ENCODE measurements at regions not wholly inside any gene's neighbourhood (a gene's known extent, or its start where the extent isn't known, plus 50 kb on each side); places are given as distances from the start of the nearest gene placed in this dataset.

GRCh38 chr2:45267062-45267792 is 258.0 kb upstream of the SIX2 start:
- no peak overlapping the region for H3K4me3 ChIP-seq (ENCODE audit: low read depth, low read length)
- TF ChIP-seq, protein P1, sequence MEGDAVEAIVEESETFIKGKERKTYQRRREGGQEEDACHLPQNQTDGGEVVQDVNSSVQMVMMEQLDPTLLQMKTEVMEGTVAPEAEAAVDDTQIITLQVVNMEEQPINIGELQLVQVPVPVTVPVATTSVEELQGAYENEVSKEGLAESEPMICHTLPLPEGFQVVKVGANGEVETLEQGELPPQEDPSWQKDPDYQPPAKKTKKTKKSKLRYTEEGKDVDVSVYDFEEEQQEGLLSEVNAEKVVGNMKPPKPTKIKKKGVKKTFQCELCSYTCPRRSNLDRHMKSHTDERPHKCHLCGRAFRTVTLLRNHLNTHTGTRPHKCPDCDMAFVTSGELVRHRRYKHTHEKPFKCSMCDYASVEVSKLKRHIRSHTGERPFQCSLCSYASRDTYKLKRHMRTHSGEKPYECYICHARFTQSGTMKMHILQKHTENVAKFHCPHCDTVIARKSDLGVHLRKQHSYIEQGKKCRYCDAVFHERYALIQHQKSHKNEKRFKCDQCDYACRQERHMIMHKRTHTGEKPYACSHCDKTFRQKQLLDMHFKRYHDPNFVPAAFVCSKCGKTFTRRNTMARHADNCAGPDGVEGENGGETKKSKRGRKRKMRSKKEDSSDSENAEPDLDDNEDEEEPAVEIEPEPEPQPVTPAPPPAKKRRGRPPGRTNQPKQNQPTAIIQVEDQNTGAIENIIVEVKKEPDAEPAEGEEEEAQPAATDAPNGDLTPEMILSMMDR (IDR thresholded peaks at IDR 0.05; ENCODE audit: low read depth, low read length) = no peak

- no peak overlapping the region for H3K4me3 ChIP-seq (ENCODE audit: low read depth, low read length)
- TF ChIP-seq, protein P1 (IDR thresholded peaks at IDR 0.05; ENCODE audit: low read depth, low read length) = no peak
Measured at GRCh38 chr2:45265336-45265735, 256.1 kb upstream of the SIX2 start.

- no peak overlapping the region for H3K4me3 ChIP-seq (ENCODE audit: low read depth, low read length)
- TF ChIP-seq, protein P1 (IDR thresholded peaks at IDR 0.05; ENCODE audit: low read depth, low read length) = no peak
Measured at GRCh38 chr2:45264227-45265225, 255.3 kb upstream of the SIX2 start.

DNA sequence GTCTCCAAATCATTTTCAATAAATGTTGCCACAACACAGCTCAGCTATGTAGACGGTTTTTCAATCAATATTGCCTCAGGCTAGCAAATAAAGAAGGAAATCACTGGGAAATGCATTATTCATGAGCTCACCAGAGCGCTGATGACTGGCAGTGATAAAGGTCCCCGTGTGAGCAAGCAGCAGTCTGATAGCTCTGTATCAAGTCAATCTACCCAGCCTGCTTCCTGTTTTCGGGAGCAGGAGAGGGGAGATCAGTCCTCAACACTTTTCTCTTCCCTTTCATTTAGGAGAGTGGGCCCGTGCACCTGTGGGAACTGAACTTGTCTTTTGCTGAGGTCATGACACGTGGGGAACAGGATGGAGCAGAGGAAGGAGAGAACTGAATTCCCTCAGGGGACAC is 253.9 kb upstream of the SIX2 start:
- no peak overlapping the region for H3K4me3 ChIP-seq (ENCODE audit: low read depth, low read length)
- TF ChIP-seq, protein P1 (IDR thresholded peaks at IDR 0.05; ENCODE audit: low read depth, low read length) = no peak

- TF ChIP-seq, protein P1 (IDR thresholded peaks at IDR 0.05; ENCODE audit: low read depth, low read length) = no peak
- H3K4me3 ChIP-seq (ENCODE audit: low read depth, low read length) = no peak overlapping the region
Measured at GRCh38 chr2:45261746-45262145, 252.5 kb upstream of the SIX2 start.

DNA sequence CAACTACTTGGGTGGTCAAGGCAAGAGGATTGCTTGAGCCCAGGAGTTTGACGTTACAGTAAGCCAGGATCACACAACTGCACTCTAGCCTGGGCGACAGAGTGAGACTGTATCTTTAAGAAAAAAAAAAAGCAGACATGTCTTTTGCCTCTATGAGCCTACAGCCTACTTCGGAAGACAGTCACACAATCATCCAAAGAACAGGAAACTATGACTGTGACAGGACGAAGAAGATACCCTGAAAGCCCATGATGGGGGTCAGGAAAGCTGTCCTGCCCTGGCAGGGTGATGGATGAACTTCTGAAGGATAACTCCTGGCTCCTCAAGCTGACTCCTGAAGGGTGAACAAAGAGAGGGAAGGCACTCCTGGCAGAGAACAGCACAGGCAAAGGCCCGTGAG is 251.7 kb upstream of the SIX2 start:
- TF ChIP-seq, protein P1 (IDR thresholded peaks at IDR 0.05; ENCODE audit: low read depth, low read length) = no peak
- H3K4me3 ChIP-seq (ENCODE audit: low read depth, low read length) = no peak overlapping the region
